ENCODE measurements at regions not wholly inside any gene's neighbourhood (a gene's known extent, or its start where the extent isn't known, plus 50 kb on each side); places are given as distances from the start of the nearest gene placed in this dataset.

DNA sequence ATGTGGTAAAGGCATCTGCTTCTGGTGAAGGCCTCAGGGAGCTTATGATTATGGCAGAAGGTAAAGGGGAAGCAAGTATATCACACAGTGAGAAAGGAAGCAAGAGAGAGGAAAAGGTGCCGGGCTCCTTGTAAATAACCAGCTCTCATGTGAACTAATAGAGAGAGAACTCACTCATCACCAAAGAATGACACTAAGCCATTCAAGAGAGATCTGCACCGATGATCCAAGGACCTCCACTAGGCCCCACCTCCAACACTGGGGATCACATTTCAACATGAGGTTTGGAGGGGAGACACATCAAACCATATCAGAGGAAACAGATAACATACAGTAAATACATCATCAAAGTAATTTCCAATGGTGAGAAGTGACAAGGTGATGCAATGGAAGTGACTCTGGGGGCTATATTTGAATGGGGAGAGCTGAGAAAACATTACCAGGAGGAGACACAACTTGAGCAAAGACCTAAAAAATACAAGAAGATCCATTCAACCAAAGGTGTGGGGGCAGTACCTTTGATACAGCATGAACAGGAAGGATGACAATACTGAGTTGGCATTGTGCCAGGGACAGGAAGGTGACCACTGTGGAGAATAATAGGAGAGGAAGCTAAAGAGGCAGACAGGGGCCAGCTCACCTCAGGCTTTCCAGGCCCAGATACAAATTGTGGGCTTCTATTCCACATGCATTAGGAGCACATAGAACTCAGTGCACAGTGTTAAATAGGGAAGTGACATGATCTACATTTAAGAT is 134.4 kb upstream of the GRIP1 start:
- H3K36me3 ChIP-seq (ENCODE audit: control insufficient read depth in 2 of 3, insufficient read depth in 3 of 3, low read length in 3 of 3): no peaks in the 10 kb centered on the region
- H3K27me3 ChIP-seq (ENCODE audit: control insufficient read depth, insufficient read depth, low read length): no peaks in the 10 kb centered on the region
- no peak overlapping the region for H3K27ac ChIP-seq (ENCODE audit: low read depth in 2 of 2, low read length in 2 of 2)
- intact Hi-C loops (cut with DNase I): no loop called here
- no peaks in the 10 kb centered on the region for H3K4me1 ChIP-seq (ENCODE audit: control insufficient read depth in 2 of 3, insufficient read depth in 2 of 3, low read depth in 1 of 3, low read length in 3 of 3)
- DNase-seq: peak in 1 of 5 donors; percentile 16
- H3K9ac ChIP-seq (ENCODE audit: low read length in 3 of 3): no peak overlapping the region
- H3K4me3 ChIP-seq (ENCODE audit: low read length in 3 of 3): no peak overlapping the region
- no peaks in the 10 kb centered on the region for H3K9me3 ChIP-seq (ENCODE audit: control insufficient read depth in 2 of 3, insufficient read depth in 1 of 3, low read length in 3 of 3)
- no peak for FAIRE-seq
- TF ChIP-seq, protein P1, sequence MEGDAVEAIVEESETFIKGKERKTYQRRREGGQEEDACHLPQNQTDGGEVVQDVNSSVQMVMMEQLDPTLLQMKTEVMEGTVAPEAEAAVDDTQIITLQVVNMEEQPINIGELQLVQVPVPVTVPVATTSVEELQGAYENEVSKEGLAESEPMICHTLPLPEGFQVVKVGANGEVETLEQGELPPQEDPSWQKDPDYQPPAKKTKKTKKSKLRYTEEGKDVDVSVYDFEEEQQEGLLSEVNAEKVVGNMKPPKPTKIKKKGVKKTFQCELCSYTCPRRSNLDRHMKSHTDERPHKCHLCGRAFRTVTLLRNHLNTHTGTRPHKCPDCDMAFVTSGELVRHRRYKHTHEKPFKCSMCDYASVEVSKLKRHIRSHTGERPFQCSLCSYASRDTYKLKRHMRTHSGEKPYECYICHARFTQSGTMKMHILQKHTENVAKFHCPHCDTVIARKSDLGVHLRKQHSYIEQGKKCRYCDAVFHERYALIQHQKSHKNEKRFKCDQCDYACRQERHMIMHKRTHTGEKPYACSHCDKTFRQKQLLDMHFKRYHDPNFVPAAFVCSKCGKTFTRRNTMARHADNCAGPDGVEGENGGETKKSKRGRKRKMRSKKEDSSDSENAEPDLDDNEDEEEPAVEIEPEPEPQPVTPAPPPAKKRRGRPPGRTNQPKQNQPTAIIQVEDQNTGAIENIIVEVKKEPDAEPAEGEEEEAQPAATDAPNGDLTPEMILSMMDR (IDR thresholded peaks at IDR 0.05; ENCODE audit: borderline replicate concordance, extremely low read depth, insufficient read depth): no peak

DNA sequence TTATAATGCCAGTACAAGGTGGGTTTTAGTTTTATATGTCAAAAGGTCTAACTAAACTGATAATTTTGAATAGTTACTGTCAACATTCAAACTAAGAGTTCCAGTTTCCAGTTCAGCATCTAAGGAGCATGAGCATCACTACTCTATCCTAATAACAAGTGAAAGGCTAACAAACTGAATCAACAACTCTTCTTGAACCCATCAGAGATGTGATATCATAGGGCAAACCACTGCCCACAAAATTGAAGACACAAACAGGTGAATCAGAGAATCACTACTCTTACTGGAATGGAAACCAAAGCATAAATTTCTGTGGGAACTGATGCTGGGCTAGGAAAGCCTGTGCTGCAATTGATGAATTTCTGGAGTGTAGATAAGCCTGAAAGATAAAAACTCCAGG is 140.7 kb upstream of the GRIP1 start:
- H3K4me1 ChIP-seq (ENCODE audit: control insufficient read depth in 2 of 3, insufficient read depth in 2 of 3, low read depth in 1 of 3, low read length in 3 of 3): peaks cover 0 to 7% (median 2%) of the 10 kb centered on the region in 3 donors
- no peak overlapping the region for H3K4me3 ChIP-seq (ENCODE audit: low read length in 3 of 3)
- no peak overlapping the region for H3K9ac ChIP-seq (ENCODE audit: low read length in 3 of 3)
- H3K36me3 ChIP-seq (ENCODE audit: control insufficient read depth in 2 of 3, insufficient read depth in 3 of 3, low read length in 3 of 3): no peaks in the 10 kb centered on the region
- no peak overlapping the region for H3K27ac ChIP-seq (ENCODE audit: low read depth in 2 of 2, low read length in 2 of 2)
- no peaks in the 10 kb centered on the region for H3K27me3 ChIP-seq (ENCODE audit: control insufficient read depth, insufficient read depth, low read length)
- DNase-seq (no peak), FAIRE-seq (no peak)
- no peaks in the 10 kb centered on the region for H3K9me3 ChIP-seq (ENCODE audit: control insufficient read depth in 2 of 3, insufficient read depth in 1 of 3, low read length in 3 of 3)
- TF ChIP-seq, protein P1 (IDR thresholded peaks at IDR 0.05; ENCODE audit: borderline replicate concordance, extremely low read depth, insufficient read depth): no peak
- intact Hi-C loops (cut with DNase I): no loop called here

DNA sequence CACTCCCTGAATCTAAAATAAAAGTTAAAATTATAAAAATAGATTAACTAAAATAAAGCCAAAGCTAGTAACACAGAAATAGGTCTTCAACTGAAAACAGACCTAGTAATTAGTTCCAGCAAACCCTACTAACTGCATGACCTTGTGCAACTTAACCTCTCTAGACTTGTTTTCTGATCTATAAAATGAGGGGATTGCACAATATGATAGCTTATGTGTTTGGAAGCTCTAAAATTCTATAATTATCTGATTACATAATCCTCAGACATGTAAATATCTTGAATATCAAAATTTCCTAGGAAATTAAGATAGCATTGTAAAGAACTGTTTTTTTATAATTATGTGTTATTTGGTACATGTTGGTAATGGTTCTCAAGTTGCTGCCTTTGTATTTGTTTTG is 144.1 kb upstream of the GRIP1 start:
- H3K9ac ChIP-seq (ENCODE audit: low read length in 3 of 3): no peak overlapping the region
- H3K36me3 ChIP-seq (ENCODE audit: control insufficient read depth in 2 of 3, insufficient read depth in 3 of 3, low read length in 3 of 3): no peaks in the 10 kb centered on the region
- no peak for FAIRE-seq
- DNase-seq: no peak
- H3K9me3 ChIP-seq (ENCODE audit: control insufficient read depth in 2 of 3, insufficient read depth in 1 of 3, low read length in 3 of 3): no peaks in the 10 kb centered on the region
- no peak overlapping the region for H3K27ac ChIP-seq (ENCODE audit: low read depth in 2 of 2, low read length in 2 of 2)
- H3K27me3 ChIP-seq (ENCODE audit: control insufficient read depth, insufficient read depth, low read length): no peaks in the 10 kb centered on the region
- H3K4me3 ChIP-seq (ENCODE audit: low read length in 3 of 3): no peak overlapping the region
- H3K4me1 ChIP-seq (ENCODE audit: control insufficient read depth in 2 of 3, insufficient read depth in 2 of 3, low read depth in 1 of 3, low read length in 3 of 3): peaks cover 0 to 7% (median 2%) of the 10 kb centered on the region in 3 donors
- TF ChIP-seq, protein P1 (IDR thresholded peaks at IDR 0.05; ENCODE audit: borderline replicate concordance, extremely low read depth, insufficient read depth): no peak
- intact Hi-C loops (cut with DNase I): no loop called here

Data from kidney (tissue), 13 donors.